ENCODE measurements at regions not wholly inside any gene's neighbourhood (a gene's known extent, or its start where the extent isn't known, plus 50 kb on each side); places are given as distances from the start of the nearest gene placed in this dataset.

- intact Hi-C loops (cut with DNase I; ENCODE audit: low total_unique reads): no loop called here
- TF ChIP-seq CTCF (IDR thresholded peaks at IDR 0.05): no peak
- no peak for TF ChIP-seq POLR2A (IDR thresholded peaks at IDR 0.05)
- no peak for DNase-seq
- H3K36me3 ChIP-seq (ENCODE audit: low read depth, missing control alignments): no peaks in the 10 kb centered on the region
- H3K27me3 ChIP-seq: no peaks in the 10 kb centered on the region
- no peaks in the 10 kb centered on the region for H3K9me3 ChIP-seq
- no peak overlapping the region for H3K27ac ChIP-seq
- WGBS, 2 donors: 95% methylated on average over 2 to 7 of the region's 9 CpGs
- H3K4me3 ChIP-seq: no peak overlapping the region
- no peaks in the 10 kb centered on the region for H3K4me1 ChIP-seq
These were observed 1225.5 kb upstream of the GJE1 start for GRCh38 chr6:140907235-140907634.

DNA sequence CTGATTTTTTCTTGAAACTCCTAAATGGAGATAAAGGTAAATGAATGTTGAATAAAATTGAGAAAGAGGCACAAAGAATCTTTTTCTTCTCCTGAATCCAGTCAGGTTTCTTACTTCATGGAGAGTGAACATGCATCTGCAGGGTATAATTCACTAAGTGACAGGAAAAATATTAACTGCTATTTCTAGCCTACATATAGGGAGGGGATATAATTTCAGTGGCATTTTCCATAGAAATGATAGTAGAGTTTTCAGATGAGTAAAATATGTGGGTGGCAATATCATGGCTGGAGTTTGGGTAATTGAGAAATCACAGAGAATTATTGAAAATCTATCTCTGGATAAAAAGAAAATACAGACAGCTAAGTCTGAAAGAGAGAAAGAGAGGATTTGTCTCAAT, 1227.0 kb upstream of the GJE1 start:
- Histone ChIP-seq H3K27ac (no peak overlapping the region), H3K9me3 (no peaks in the 10 kb centered on the region), H3K4me1 (no peaks in the 10 kb centered on the region), H3K36me3 (ENCODE audit: low read depth, missing control alignments) (no peaks in the 10 kb centered on the region), H3K4me3 (no peak overlapping the region), H3K27me3 (no peaks in the 10 kb centered on the region)
- intact Hi-C loops (cut with DNase I; ENCODE audit: low total_unique reads): no loop called here
- no peak for TF ChIP-seq POLR2A (IDR thresholded peaks at IDR 0.05)
- DNase-seq: no peak

DNA sequence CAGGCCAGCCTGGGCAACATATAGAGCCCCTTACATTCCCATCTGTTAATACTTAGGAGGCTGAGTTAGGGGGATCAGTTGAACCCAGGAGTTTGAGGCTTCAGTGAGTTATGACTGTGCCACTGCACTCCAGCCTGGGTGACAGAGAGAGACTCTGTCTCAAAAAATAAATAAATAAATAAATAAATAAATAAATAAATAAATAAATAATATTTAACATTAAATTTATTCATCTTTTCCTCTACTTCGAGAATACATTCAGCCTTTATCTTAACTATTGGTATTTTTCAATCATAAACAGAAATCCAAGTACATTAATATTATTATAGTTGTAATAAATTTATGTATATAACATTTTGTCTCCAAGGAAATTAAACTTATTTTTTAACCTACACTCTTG, 1227.7 kb upstream of the GJE1 start:
- intact Hi-C loops (cut with DNase I; ENCODE audit: low total_unique reads): no loop called here
- 94 to 96% methylated on average over 1 of the region's 1 CpG for WGBS, 2 donors
- no peak overlapping the region for H3K27ac ChIP-seq

GRCh38 chr6:140897804-140898573, 1234.7 kb upstream of the GJE1 start:
- WGBS, 2 donors: 40 to 65% methylated on average over 8 of the region's 8 CpGs
- Histone ChIP-seq H3K4me3 (peak overlapping the region; percentile 16 to 36), H3K4me1 (no peaks in the 10 kb centered on the region), H3K27me3 (no peaks in the 10 kb centered on the region), H3K27ac (no peak overlapping the region), H3K9me3 (no peaks in the 10 kb centered on the region), H3K36me3 (ENCODE audit: low read depth, missing control alignments) (no peaks in the 10 kb centered on the region)
- intact Hi-C loops (cut with DNase I; ENCODE audit: low total_unique reads): no loop called here
- DNase-seq: peak; percentile 59
- TF ChIP-seq CTCF (IDR thresholded peaks at IDR 0.05) (no peak), POLR2A (IDR thresholded peaks at IDR 0.05) (no peak)

More for the DNA sequence above, 1227.7 kb upstream of the GJE1 start:
- Histone ChIP-seq H3K4me3 (no peak overlapping the region), H3K36me3 (ENCODE audit: low read depth, missing control alignments) (no peaks in the 10 kb centered on the region), H3K27me3 (no peaks in the 10 kb centered on the region), H3K4me1 (no peaks in the 10 kb centered on the region), H3K9me3 (no peaks in the 10 kb centered on the region)
- TF ChIP-seq POLR2A (IDR thresholded peaks at IDR 0.05): no peak
- no peak for TF ChIP-seq CTCF (IDR thresholded peaks at IDR 0.05)
- no peak for DNase-seq

DNA sequence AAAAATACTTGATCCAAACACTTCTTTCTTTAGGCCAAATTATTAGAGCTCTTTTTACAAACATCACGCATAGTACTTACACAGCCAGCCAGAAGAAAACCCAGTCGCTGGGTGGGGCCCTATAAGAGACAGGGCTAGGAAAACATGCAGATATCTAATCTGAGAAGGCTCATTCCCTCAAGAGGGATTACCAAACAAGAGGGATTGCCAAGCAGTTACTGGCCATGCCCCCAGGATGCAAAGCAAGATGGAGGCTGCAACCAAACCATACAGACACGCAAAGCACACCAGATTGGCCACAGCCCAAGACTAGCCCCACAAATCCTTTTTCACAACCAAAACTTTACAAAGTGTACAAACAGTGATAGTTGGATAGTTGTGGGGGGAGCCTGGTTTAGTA, 1235.4 kb upstream of the GJE1 start:
- TF ChIP-seq POLR2A (IDR thresholded peaks at IDR 0.05) (no peak), CTCF (IDR thresholded peaks at IDR 0.05) (no peak)
- WGBS, 2 donors: 54 to 73% methylated on average over 3 of the region's 3 CpGs
- peak overlapping the region in 1 of 2 donors; percentile 36 for H3K4me3 ChIP-seq
- DNase-seq: no peak
- no peaks in the 10 kb centered on the region for H3K27me3 ChIP-seq
- H3K27ac ChIP-seq: no peak overlapping the region
- H3K9me3 ChIP-seq: no peaks in the 10 kb centered on the region
- no peaks in the 10 kb centered on the region for H3K4me1 ChIP-seq
- no peaks in the 10 kb centered on the region for H3K36me3 ChIP-seq (ENCODE audit: low read depth, missing control alignments)
- intact Hi-C loops (cut with DNase I; ENCODE audit: low total_unique reads): no loop called here
